ENCODE measurements at regions not wholly inside any gene's neighbourhood (a gene's known extent, or its start where the extent isn't known, plus 50 kb on each side); places are given as distances from the start of the nearest gene placed in this dataset.

GRCh38 chr5:17132444-17133083 is 84.9 kb upstream of the BASP1 start:
- intact Hi-C loops (cut with DNase I) = loop anchor here (5.0 to 10.0 kb wide), 3 partner anchors 55 to 340 kb away; partner anchors contain the start of gene MYO10 (in 1 of the 2)
- Histone ChIP-seq H3K4me3 (ENCODE audit: low read length in 2 of 2) (no peak overlapping the region), H3K4me1 (ENCODE audit: control insufficient read depth in 1 of 2, insufficient read depth in 2 of 2, low read length in 2 of 2) (peaks cover 2 to 5% of the 10 kb centered on the region in 2 donors), H3K36me3 (ENCODE audit: control insufficient read depth in 1 of 2, insufficient read depth in 2 of 2, low read length in 1 of 2) (no peaks in the 10 kb centered on the region), H3K27me3 (ENCODE audit: control insufficient read depth in 1 of 2, insufficient read depth in 2 of 2, low read length in 1 of 2) (no peaks in the 10 kb centered on the region), H3K9me3 (ENCODE audit: control insufficient read depth, low read length) (no peaks in the 10 kb centered on the region), H3K27ac (ENCODE audit: low read depth in 1 of 2, low read length in 2 of 2) (no peak overlapping the region)
- 50 to 55% methylated on average over 4 of the region's 4 CpGs for WGBS, 2 donors
- DNase-seq = no peak
- no peak for ATAC-seq (ENCODE audit: low FRiP score)

- ATAC-seq (ENCODE audit: low FRiP score) (no peak), DNase-seq (no peak)
- no peaks in the 10 kb centered on the region for H3K4me1 ChIP-seq (ENCODE audit: control insufficient read depth in 1 of 2, insufficient read depth in 2 of 2, low read length in 2 of 2)
- H3K9me3 ChIP-seq (ENCODE audit: control insufficient read depth, low read length) = no peaks in the 10 kb centered on the region
- H3K4me3 ChIP-seq (ENCODE audit: low read length in 2 of 2) = no peak overlapping the region
- no peaks in the 10 kb centered on the region for H3K36me3 ChIP-seq (ENCODE audit: control insufficient read depth in 1 of 2, insufficient read depth in 2 of 2, low read length in 1 of 2)
- no peak overlapping the region for H3K27ac ChIP-seq (ENCODE audit: low read depth in 1 of 2, low read length in 2 of 2)
- intact Hi-C loops (cut with DNase I) = loop anchor here in 1 of 2 donors (10.0 kb wide), 1 partner anchor 200 kb away; the partner anchor contains the start of gene MYO10
- 89 to 94% methylated on average over 3 of the region's 3 CpGs for WGBS, 2 donors
- no peaks in the 10 kb centered on the region for H3K27me3 ChIP-seq (ENCODE audit: control insufficient read depth in 1 of 2, insufficient read depth in 2 of 2, low read length in 1 of 2)
Observed at GRCh38 chr5:17135050-17135449, 82.4 kb upstream of the BASP1 start.

- ATAC-seq (ENCODE audit: low FRiP score) (no peak), DNase-seq (no peak)
- intact Hi-C loops (cut with DNase I) = no loop called here
- 58 to 65% methylated on average over 7 of the region's 7 CpGs for WGBS, 2 donors
- H3K9me3 ChIP-seq (ENCODE audit: control insufficient read depth, low read length) = no peaks in the 10 kb centered on the region
- no peaks in the 10 kb centered on the region for H3K27me3 ChIP-seq (ENCODE audit: control insufficient read depth in 1 of 2, insufficient read depth in 2 of 2, low read length in 1 of 2)
- no peak overlapping the region for H3K4me3 ChIP-seq (ENCODE audit: low read length in 2 of 2)
- H3K27ac ChIP-seq (ENCODE audit: low read depth in 1 of 2, low read length in 2 of 2) = no peak overlapping the region
- H3K36me3 ChIP-seq (ENCODE audit: control insufficient read depth in 1 of 2, insufficient read depth in 2 of 2, low read length in 1 of 2) = no peaks in the 10 kb centered on the region
- H3K4me1 ChIP-seq (ENCODE audit: control insufficient read depth in 1 of 2, insufficient read depth in 2 of 2, low read length in 2 of 2) = no peaks in the 10 kb centered on the region
Observed at GRCh38 chr5:17143335-17143734, 74.1 kb upstream of the BASP1 start.

- H3K4me1 ChIP-seq (ENCODE audit: control insufficient read depth in 1 of 2, insufficient read depth in 2 of 2, low read length in 2 of 2) = no peaks in the 10 kb centered on the region
- intact Hi-C loops (cut with DNase I) = no loop called here
- no peak overlapping the region for H3K27ac ChIP-seq (ENCODE audit: low read depth in 1 of 2, low read length in 2 of 2)
- WGBS, 2 donors = 94 to 95% methylated on average over 5 of the region's 5 CpGs
- ATAC-seq (ENCODE audit: low FRiP score) (no peak), DNase-seq (no peak)
- H3K4me3 ChIP-seq (ENCODE audit: low read length in 2 of 2) = no peak overlapping the region
- no peaks in the 10 kb centered on the region for H3K27me3 ChIP-seq (ENCODE audit: control insufficient read depth in 1 of 2, insufficient read depth in 2 of 2, low read length in 1 of 2)
- no peaks in the 10 kb centered on the region for H3K9me3 ChIP-seq (ENCODE audit: control insufficient read depth, low read length)
- H3K36me3 ChIP-seq (ENCODE audit: control insufficient read depth in 1 of 2, insufficient read depth in 2 of 2, low read length in 1 of 2) = no peaks in the 10 kb centered on the region
Observed at GRCh38 chr5:17146280-17146841, 71.1 kb upstream of the BASP1 start.

GRCh38 chr5:17147170-17147569 is 70.3 kb upstream of the BASP1 start:
- DNase-seq (no peak), ATAC-seq (ENCODE audit: low FRiP score) (no peak)
- Histone ChIP-seq H3K27me3 (ENCODE audit: control insufficient read depth in 1 of 2, insufficient read depth in 2 of 2, low read length in 1 of 2) (no peaks in the 10 kb centered on the region), H3K4me1 (ENCODE audit: control insufficient read depth in 1 of 2, insufficient read depth in 2 of 2, low read length in 2 of 2) (no peaks in the 10 kb centered on the region), H3K4me3 (ENCODE audit: low read length in 2 of 2) (no peak overlapping the region), H3K27ac (ENCODE audit: low read depth in 1 of 2, low read length in 2 of 2) (no peak overlapping the region), H3K36me3 (ENCODE audit: control insufficient read depth in 1 of 2, insufficient read depth in 2 of 2, low read length in 1 of 2) (no peaks in the 10 kb centered on the region), H3K9me3 (ENCODE audit: control insufficient read depth, low read length) (no peaks in the 10 kb centered on the region)
- WGBS, 2 donors = 86 to 87% methylated on average over 9 of the region's 9 CpGs
- intact Hi-C loops (cut with DNase I) = no loop called here

GRCh38 chr5:17147617-17148016 is 69.8 kb upstream of the BASP1 start:
- DNase-seq (no peak), ATAC-seq (ENCODE audit: low FRiP score) (no peak)
- no peaks in the 10 kb centered on the region for H3K4me1 ChIP-seq (ENCODE audit: control insufficient read depth in 1 of 2, insufficient read depth in 2 of 2, low read length in 2 of 2)
- 89 to 95% methylated on average over 6 of the region's 6 CpGs for WGBS, 2 donors
- H3K27me3 ChIP-seq (ENCODE audit: control insufficient read depth in 1 of 2, insufficient read depth in 2 of 2, low read length in 1 of 2) = no peaks in the 10 kb centered on the region
- intact Hi-C loops (cut with DNase I) = no loop called here
- H3K4me3 ChIP-seq (ENCODE audit: low read length in 2 of 2) = no peak overlapping the region
- H3K9me3 ChIP-seq (ENCODE audit: control insufficient read depth, low read length) = no peaks in the 10 kb centered on the region
- H3K36me3 ChIP-seq (ENCODE audit: control insufficient read depth in 1 of 2, insufficient read depth in 2 of 2, low read length in 1 of 2) = no peaks in the 10 kb centered on the region
- no peak overlapping the region for H3K27ac ChIP-seq (ENCODE audit: low read depth in 1 of 2, low read length in 2 of 2)

- DNase-seq = no peak
- no peak overlapping the region for H3K4me3 ChIP-seq (ENCODE audit: low read length in 2 of 2)
- H3K36me3 ChIP-seq (ENCODE audit: control insufficient read depth in 1 of 2, insufficient read depth in 2 of 2, low read length in 1 of 2) = no peaks in the 10 kb centered on the region
- no peaks in the 10 kb centered on the region for H3K4me1 ChIP-seq (ENCODE audit: control insufficient read depth in 1 of 2, insufficient read depth in 2 of 2, low read length in 2 of 2)
- 90 to 91% methylated on average over 1 of the region's 1 CpG for WGBS, 2 donors
- H3K9me3 ChIP-seq (ENCODE audit: control insufficient read depth, low read length) = no peaks in the 10 kb centered on the region
- H3K27ac ChIP-seq (ENCODE audit: low read depth in 1 of 2, low read length in 2 of 2) = no peak overlapping the region
- no peak for ATAC-seq (ENCODE audit: low FRiP score)
- intact Hi-C loops (cut with DNase I) = no loop called here
- H3K27me3 ChIP-seq (ENCODE audit: control insufficient read depth in 1 of 2, insufficient read depth in 2 of 2, low read length in 1 of 2) = no peaks in the 10 kb centered on the region
Observed at GRCh38 chr5:17148481-17148880, 69.0 kb upstream of the BASP1 start.

- no peak overlapping the region for H3K27ac ChIP-seq (ENCODE audit: low read depth in 1 of 2, low read length in 2 of 2)
- no peak for DNase-seq
- no peak for ATAC-seq (ENCODE audit: low FRiP score)
Observed at GRCh38 chr5:17149786-17150185, 67.6 kb upstream of the BASP1 start.

GRCh38 chr5:17150531-17150930 is 66.9 kb upstream of the BASP1 start:
- H3K4me3 ChIP-seq (ENCODE audit: low read length in 2 of 2) = no peak overlapping the region
- no peaks in the 10 kb centered on the region for H3K4me1 ChIP-seq (ENCODE audit: control insufficient read depth in 1 of 2, insufficient read depth in 2 of 2, low read length in 2 of 2)
- intact Hi-C loops (cut with DNase I) = no loop called here
- ATAC-seq (ENCODE audit: low FRiP score) (no peak), DNase-seq (no peak)
- no peaks in the 10 kb centered on the region for H3K36me3 ChIP-seq (ENCODE audit: control insufficient read depth in 1 of 2, insufficient read depth in 2 of 2, low read length in 1 of 2)
- H3K9me3 ChIP-seq (ENCODE audit: control insufficient read depth, low read length) = no peaks in the 10 kb centered on the region
- H3K27me3 ChIP-seq (ENCODE audit: control insufficient read depth in 1 of 2, insufficient read depth in 2 of 2, low read length in 1 of 2) = no peaks in the 10 kb centered on the region
- WGBS, 2 donors = 71 to 76% methylated on average over 3 of the region's 3 CpGs
- H3K27ac ChIP-seq (ENCODE audit: low read depth in 1 of 2, low read length in 2 of 2) = no peak overlapping the region

More at GRCh38 chr5:17149786-17150185, 67.6 kb upstream of the BASP1 start:
- no peaks in the 10 kb centered on the region for H3K4me1 ChIP-seq (ENCODE audit: control insufficient read depth in 1 of 2, insufficient read depth in 2 of 2, low read length in 2 of 2)
- intact Hi-C loops (cut with DNase I) = no loop called here
- no peaks in the 10 kb centered on the region for H3K27me3 ChIP-seq (ENCODE audit: control insufficient read depth in 1 of 2, insufficient read depth in 2 of 2, low read length in 1 of 2)
- no peak overlapping the region for H3K4me3 ChIP-seq (ENCODE audit: low read length in 2 of 2)
- H3K9me3 ChIP-seq (ENCODE audit: control insufficient read depth, low read length) = no peaks in the 10 kb centered on the region
- H3K36me3 ChIP-seq (ENCODE audit: control insufficient read depth in 1 of 2, insufficient read depth in 2 of 2, low read length in 1 of 2) = no peaks in the 10 kb centered on the region

Measured in aorta (tissue), 5 donors.